SK-N-SH (cell line): ENCODE measurements at regions not wholly inside any gene's neighbourhood (a gene's known extent, or its start where the extent isn't known, plus 50 kb on each side); places are given as distances from the start of the nearest gene placed in this dataset.

Source experiments
- CTCF ChIA-PET: fragments of 300-600, 350-600 bp; formaldehyde crosslinking; extraction: SDS; loops from one replicate; lab custom pipeline; 2021; lab: Yijun Ruan, JAX
- POLR2A ChIA-PET: fragments of 350-600 bp; sonication (Branson Sonifier 250); formaldehyde crosslinking; extraction: SDS; loops from one replicate; lab custom pipeline; 2020; ENCODE audit warnings: antibody characterized with exemption, inconsistent platforms; lab: Yijun Ruan, JAX
- DNase-seq: peaks from one replicate; pipeline ENCODE4 v3.0.0; 2012
- H2AFZ ChIP-seq: fragments of 200-600 bp; sonication (generic); 2 replicates; pipeline ENCODE4 v1.8.1; 2016; ENCODE audit warnings: antibody characterized with exemption, mild to moderate bottlenecking, low read depth
- H3F3A ChIP-seq: fragments of 200-600 bp; sonication (generic); replicated peaks from 2 replicates; pipeline ENCODE3; 2016; ENCODE audit warnings: antibody characterized with exemption, mild to moderate bottlenecking; ENCODE audit not compliant: insufficient read depth
- H3K27ac ChIP-seq, 2 experiments: fragments of 200-500 bp in 1 of 2; fragments of 200-600 bp in 1 of 2; sonication (Bioruptor generic) in 1 of 2; sonication (generic), shearing (Covaris generic) in 1 of 2; 2 replicates each; pipeline versions ENCODE4 v1.5.1 to v1.6.1; 2014 to 2016; ENCODE audit warnings: low read depth in 2 of 2, inconsistent platforms in 1 of 2, low read length in 1 of 2, mild to moderate bottlenecking in 1 of 2, mixed read lengths in 1 of 2
- H3K27me3 ChIP-seq: fragments of 200-600 bp; sonication (generic), shearing (Covaris generic); 2 replicates; pipeline ENCODE4 v1.6.1; 2016; ENCODE audit warnings: mixed run types; ENCODE audit not compliant: insufficient read depth
- H3K36me3 ChIP-seq, 2 experiments: fragments of 200-500 bp in 1 of 2; fragments of 200-600 bp in 1 of 2; sonication (Bioruptor generic) in 1 of 2; sonication (generic) in 1 of 2; replicated peaks in 1 of 2; 2 replicates each; pipeline versions ENCODE3 to v1.5.1; 2014 to 2016; ENCODE audit warnings: low read length in 1 of 2, mild to moderate bottlenecking in 1 of 2; ENCODE audit not compliant: insufficient read depth in 2 of 2, control insufficient read depth in 1 of 2
- H3K4me1 ChIP-seq, 2 experiments: fragments of 200-500 bp in 1 of 2; fragments of 200-600 bp in 1 of 2; sonication (Bioruptor generic) in 1 of 2; sonication (generic), shearing (Covaris generic) in 1 of 2; 2 replicates each; pipeline versions ENCODE4 v1.5.1 to v1.6.1; 2014 to 2016; ENCODE audit warnings: low read depth in 1 of 2, low read length in 1 of 2, mixed run types in 1 of 2; ENCODE audit not compliant: insufficient read depth in 2 of 2, control insufficient read depth in 1 of 2
- H3K4me2 ChIP-seq: fragments of 200-600 bp; sonication (generic), shearing (Covaris generic); 2 replicates; pipeline ENCODE4 v1.6.1; 2017; ENCODE audit warnings: mixed run types
- H3K4me3 ChIP-seq, 2 experiments: fragments of 200-500 bp in 1 of 2; fragments of 200-600 bp in 1 of 2; sonication (Bioruptor generic) in 1 of 2; sonication (generic), shearing (Covaris generic) in 1 of 2; 2 replicates each; pipeline versions ENCODE4 v1.5.1 to v1.8.1; 2014 to 2016; ENCODE audit warnings: low read depth in 2 of 2, inconsistent platforms in 1 of 2, low read length in 1 of 2, mild to moderate bottlenecking in 1 of 2, mixed read lengths in 1 of 2, moderate library complexity in 1 of 2
- H3K79me2 ChIP-seq: fragments of 200-600 bp; sonication (generic); 2 replicates; pipeline ENCODE4 v1.8.1; 2017; ENCODE audit warnings: mild to moderate bottlenecking; ENCODE audit not compliant: insufficient read depth
- H3K9ac ChIP-seq: fragments of 200-600 bp; sonication (generic); 2 replicates; pipeline ENCODE4 v1.6.1; 2017; ENCODE audit warnings: mixed run types
- H3K9me2 ChIP-seq: fragments of 200-600 bp; sonication (generic); 2 replicates; pipeline ENCODE4 v1.6.1; 2017; ENCODE audit warnings: mixed run types
- H3K9me3 ChIP-seq: fragments of 200-600 bp; sonication (generic); 2 replicates; pipeline ENCODE4 v1.6.1; 2017; ENCODE audit warnings: mixed run types, mild to moderate bottlenecking, moderate library complexity
- H4K20me1 ChIP-seq: fragments of 200-600 bp; sonication (generic); 2 replicates; pipeline ENCODE4 v1.6.1; 2017; ENCODE audit warnings: mild to moderate bottlenecking, mixed run types; ENCODE audit not compliant: insufficient read depth
- EP300 ChIP-seq, 2 experiments: IDR thresholded peaks; 2 replicates each; pipeline versions ENCODE4 v1.4.0 to v1.6.1; 2012; ENCODE audit warnings: borderline replicate concordance in 1 of 2, low read depth in 1 of 2, low read length in 1 of 2
- EZH2phosphoT487 ChIP-seq: fragments of 200-600 bp; sonication (generic); IDR thresholded peaks from 2 replicates; pipeline ENCODE4 v1.6.1; 2017; ENCODE audit warnings: low read depth, mixed run types, mild to moderate bottlenecking, antibody characterized with exemption, moderate library complexity, borderline replicate concordance
- FOSL2 ChIP-seq: IDR thresholded peaks from 2 replicates; pipeline ENCODE4 v1.4.0; 2012; ENCODE audit warnings: low read depth, mild to moderate bottlenecking, moderate library complexity, borderline replicate concordance
- FOXM1 ChIP-seq: IDR thresholded peaks from 2 replicates; pipeline ENCODE4 v1.4.0; 2012; ENCODE audit warnings: low read depth, mild to moderate bottlenecking
- GATA2 ChIP-seq: sonication (generic); formaldehyde crosslinking; IDR thresholded peaks from 2 replicates; pipeline ENCODE4 v1.5.0; 2020; ENCODE audit warnings: mild to moderate bottlenecking, missing genetic modification reagents
- JUND ChIP-seq: IDR thresholded peaks from 2 replicates; pipeline ENCODE4 v1.4.0; 2012
- MEF2A ChIP-seq: IDR thresholded peaks from 2 replicates; pipeline ENCODE4 v1.4.0; 2012; ENCODE audit warnings: low read depth, borderline replicate concordance
- MXI1 ChIP-seq: IDR thresholded peaks from 2 replicates; pipeline ENCODE4 v1.6.1; 2012; ENCODE audit warnings: mild to moderate bottlenecking, low read depth, low read length, improper control_type of control experiment
- NFIC ChIP-seq: IDR thresholded peaks from 2 replicates; pipeline ENCODE4 v1.4.0; 2012; ENCODE audit warnings: borderline replicate concordance
- NRF1 ChIP-seq: IDR thresholded peaks from 2 replicates; pipeline ENCODE4 v1.6.1; 2012; ENCODE audit warnings: low read depth, mild to moderate bottlenecking, low read length
- RXRA ChIP-seq: IDR thresholded peaks from 2 replicates; pipeline ENCODE4 v1.4.0; 2012; ENCODE audit warnings: low read depth, mild to moderate bottlenecking, borderline replicate concordance
- SMC3 ChIP-seq: IDR thresholded peaks from 2 replicates; pipeline ENCODE4 v1.6.1; 2012; ENCODE audit warnings: low read depth, low read length, improper control_type of control experiment
- TAF1 ChIP-seq: IDR thresholded peaks from 2 replicates; pipeline ENCODE4 v1.6.1; 2012; ENCODE audit warnings: low read depth, mild to moderate bottlenecking, low read length, moderate library complexity, borderline replicate concordance
- TEAD4 ChIP-seq: IDR thresholded peaks from 2 replicates; pipeline ENCODE4 v1.4.0; 2012; ENCODE audit warnings: mild to moderate bottlenecking, borderline replicate concordance; ENCODE audit not compliant: insufficient read depth
- WGBS: methylation state at CpG from one replicate; pipeline ENCODE4 v1.1.6; 2017; ENCODE audit warnings: low lambda C conversion rate; 5-methylcytosine and 5-hydroxymethylcytosine counted together
- TF ChIP-seq, protein P1 (sequence below): IDR thresholded peaks from 2 replicates; pipeline ENCODE4 v1.4.0; 2012; ENCODE audit warnings: low read depth, borderline replicate concordance
- TF ChIP-seq, protein P2 (sequence below): fragments of 200-600 bp; sonication (generic); IDR thresholded peaks from 2 replicates; pipeline ENCODE4 v1.6.1; 2017; ENCODE audit warnings: antibody characterized with exemption, mild to moderate bottlenecking, moderate library complexity
- TF ChIP-seq, protein P3 (sequence below): fragments of 150-350 bp; IDR thresholded peaks from 2 replicates; pipeline ENCODE4 v1.6.1; 2016; ENCODE audit warnings: mild to moderate bottlenecking, low read depth, low read length

DNA sequence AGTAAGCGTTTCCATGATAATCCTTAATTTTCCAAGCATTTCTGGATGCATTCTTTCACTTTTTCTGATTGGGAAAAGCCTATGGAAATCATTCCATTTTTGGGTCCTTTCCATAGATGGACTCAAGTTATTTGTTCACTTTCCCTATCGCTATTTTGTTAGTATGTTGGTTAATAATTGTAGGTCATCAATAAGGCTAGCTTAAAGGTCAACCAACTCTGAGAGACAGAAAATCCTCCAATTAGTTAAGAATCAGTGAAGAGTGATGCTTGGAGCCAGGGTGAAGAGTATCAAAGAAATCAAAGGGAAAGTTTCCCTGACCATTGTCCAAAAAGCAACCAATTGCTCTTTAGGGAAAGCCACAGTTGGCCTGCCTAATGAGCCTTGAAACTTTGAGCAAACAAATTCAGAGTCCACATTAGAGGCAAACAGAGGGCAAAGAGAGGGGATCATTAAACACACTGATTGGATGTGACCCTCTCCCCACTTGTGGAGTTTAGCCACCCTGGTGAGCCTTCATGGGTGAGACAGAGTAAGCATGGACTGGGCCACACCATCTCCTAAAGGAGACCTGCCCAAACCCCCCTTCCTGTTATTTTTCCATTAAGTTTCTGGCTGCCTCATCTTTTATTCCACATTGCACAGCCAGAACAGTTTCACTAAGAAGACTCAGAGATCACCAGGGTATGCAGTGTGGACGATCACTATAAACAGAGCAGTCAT is 133.4 kb upstream of the DYNLRB2 start:
- H3K9me2 ChIP-seq, result no peaks in the 10 kb centered on the region
- no peaks in the 10 kb centered on the region for H3K27me3 ChIP-seq
- ChIA-PET CTCF (interaction anchor here (0.7 kb wide), 1 partner anchor 38 kb away, joined by 3 read pairs; no protein-coding TSS in a partner anchor), POLR2A (no interaction called here)
- H3F3A ChIP-seq, result peaks cover 5% of the 10 kb centered on the region
- no peak overlapping the region for H3K4me2 ChIP-seq
- no peak overlapping the region for H3K27ac ChIP-seq
- no peak for DNase-seq
- H3K9me3 ChIP-seq, result no peaks in the 10 kb centered on the region; the same call in 1 of the 2 replicates
- no peaks in the 10 kb centered on the region for H3K4me1 ChIP-seq
- no peak overlapping the region for H3K4me3 ChIP-seq
- no peak overlapping the region for H3K9ac ChIP-seq
- H3K36me3 ChIP-seq, result no peaks in the 10 kb centered on the region
- no peaks in the 10 kb centered on the region for H3K79me2 ChIP-seq
- 26% methylated on average over 3 of the region's 3 CpGs for WGBS
- no peak overlapping the region for H2AFZ ChIP-seq
- H4K20me1 ChIP-seq, result no peaks in the 10 kb centered on the region
- no peak for TF ChIP-seq EP300 (IDR thresholded peaks at IDR 0.05; ENCODE audit: borderline replicate concordance in 1 of 2, low read depth in 1 of 2, low read length in 1 of 2)
- no peak for TF ChIP-seq RXRA
- no peak for TF ChIP-seq SMC3
- no peak for TF ChIP-seq TAF1
- TF ChIP-seq EZH2phosphoT487, result no peak
- TF ChIP-seq, protein P1, sequence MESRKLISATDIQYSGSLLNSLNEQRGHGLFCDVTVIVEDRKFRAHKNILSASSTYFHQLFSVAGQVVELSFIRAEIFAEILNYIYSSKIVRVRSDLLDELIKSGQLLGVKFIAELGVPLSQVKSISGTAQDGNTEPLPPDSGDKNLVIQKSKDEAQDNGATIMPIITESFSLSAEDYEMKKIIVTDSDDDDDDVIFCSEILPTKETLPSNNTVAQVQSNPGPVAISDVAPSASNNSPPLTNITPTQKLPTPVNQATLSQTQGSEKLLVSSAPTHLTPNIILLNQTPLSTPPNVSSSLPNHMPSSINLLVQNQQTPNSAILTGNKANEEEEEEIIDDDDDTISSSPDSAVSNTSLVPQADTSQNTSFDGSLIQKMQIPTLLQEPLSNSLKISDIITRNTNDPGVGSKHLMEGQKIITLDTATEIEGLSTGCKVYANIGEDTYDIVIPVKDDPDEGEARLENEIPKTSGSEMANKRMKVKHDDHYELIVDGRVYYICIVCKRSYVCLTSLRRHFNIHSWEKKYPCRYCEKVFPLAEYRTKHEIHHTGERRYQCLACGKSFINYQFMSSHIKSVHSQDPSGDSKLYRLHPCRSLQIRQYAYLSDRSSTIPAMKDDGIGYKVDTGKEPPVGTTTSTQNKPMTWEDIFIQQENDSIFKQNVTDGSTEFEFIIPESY, result no peak
- no peak for TF ChIP-seq TEAD4
- TF ChIP-seq NFIC, result no peak

DNA sequence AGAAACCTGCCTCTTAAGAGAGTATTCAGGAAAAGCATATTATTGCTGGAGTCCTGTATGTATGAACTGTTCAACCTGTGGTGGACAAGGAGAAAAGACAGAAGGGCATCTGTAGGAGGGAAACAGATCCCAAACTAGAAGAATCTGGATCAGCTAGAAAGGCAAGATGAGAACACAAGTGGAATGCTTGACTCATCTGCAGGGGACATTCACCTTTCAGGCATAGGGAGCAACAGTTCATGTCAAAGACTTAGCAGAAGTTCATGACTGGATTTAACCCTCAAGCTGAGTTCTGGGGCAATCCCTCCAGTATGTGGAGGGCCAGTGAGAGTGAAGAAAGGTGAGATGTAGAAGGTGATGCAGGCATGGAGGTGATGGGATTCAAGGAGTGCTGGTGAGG is 135.9 kb upstream of the DYNLRB2 start:
- Histone ChIP-seq H4K20me1 (no peaks in the 10 kb centered on the region), H3K4me1 (no peaks in the 10 kb centered on the region), H2AFZ (no peak overlapping the region), H3K79me2 (no peaks in the 10 kb centered on the region), H3K9ac (no peak overlapping the region), H3K27me3 (no peaks in the 10 kb centered on the region)
- ChIA-PET POLR2A (no interaction called here), CTCF (no interaction called here)
- DNase-seq, result no peak
- TF ChIP-seq FOSL2 (no peak), GATA2 (CRISPR knock-in tag) (no peak), FOXM1 (no peak), RXRA (no peak), MXI1 (no peak), MEF2A (no peak), TAF1 (no peak), JUND (no peak), NRF1 (no peak), TEAD4 (no peak), NFIC (no peak)
- TF ChIP-seq, protein P2, sequence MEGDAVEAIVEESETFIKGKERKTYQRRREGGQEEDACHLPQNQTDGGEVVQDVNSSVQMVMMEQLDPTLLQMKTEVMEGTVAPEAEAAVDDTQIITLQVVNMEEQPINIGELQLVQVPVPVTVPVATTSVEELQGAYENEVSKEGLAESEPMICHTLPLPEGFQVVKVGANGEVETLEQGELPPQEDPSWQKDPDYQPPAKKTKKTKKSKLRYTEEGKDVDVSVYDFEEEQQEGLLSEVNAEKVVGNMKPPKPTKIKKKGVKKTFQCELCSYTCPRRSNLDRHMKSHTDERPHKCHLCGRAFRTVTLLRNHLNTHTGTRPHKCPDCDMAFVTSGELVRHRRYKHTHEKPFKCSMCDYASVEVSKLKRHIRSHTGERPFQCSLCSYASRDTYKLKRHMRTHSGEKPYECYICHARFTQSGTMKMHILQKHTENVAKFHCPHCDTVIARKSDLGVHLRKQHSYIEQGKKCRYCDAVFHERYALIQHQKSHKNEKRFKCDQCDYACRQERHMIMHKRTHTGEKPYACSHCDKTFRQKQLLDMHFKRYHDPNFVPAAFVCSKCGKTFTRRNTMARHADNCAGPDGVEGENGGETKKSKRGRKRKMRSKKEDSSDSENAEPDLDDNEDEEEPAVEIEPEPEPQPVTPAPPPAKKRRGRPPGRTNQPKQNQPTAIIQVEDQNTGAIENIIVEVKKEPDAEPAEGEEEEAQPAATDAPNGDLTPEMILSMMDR, result no peak
- TF ChIP-seq, protein P3, sequence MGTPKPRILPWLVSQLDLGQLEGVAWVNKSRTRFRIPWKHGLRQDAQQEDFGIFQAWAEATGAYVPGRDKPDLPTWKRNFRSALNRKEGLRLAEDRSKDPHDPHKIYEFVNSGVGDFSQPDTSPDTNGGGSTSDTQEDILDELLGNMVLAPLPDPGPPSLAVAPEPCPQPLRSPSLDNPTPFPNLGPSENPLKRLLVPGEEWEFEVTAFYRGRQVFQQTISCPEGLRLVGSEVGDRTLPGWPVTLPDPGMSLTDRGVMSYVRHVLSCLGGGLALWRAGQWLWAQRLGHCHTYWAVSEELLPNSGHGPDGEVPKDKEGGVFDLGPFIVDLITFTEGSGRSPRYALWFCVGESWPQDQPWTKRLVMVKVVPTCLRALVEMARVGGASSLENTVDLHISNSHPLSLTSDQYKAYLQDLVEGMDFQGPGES, result no peak
- TF ChIP-seq, all 33 proteins: peak for 0
- H3K9me2 ChIP-seq, result no peaks in the 10 kb centered on the region
- no peak overlapping the region for H3K4me2 ChIP-seq
- no peaks in the 10 kb centered on the region for H3F3A ChIP-seq
- no peak overlapping the region for H3K4me3 ChIP-seq
- H3K9me3 ChIP-seq, result no peaks in the 10 kb centered on the region
- H3K27ac ChIP-seq, result no peak overlapping the region
- H3K36me3 ChIP-seq, result no peaks in the 10 kb centered on the region
